ENCODE measurements at regions not wholly inside any gene's neighbourhood (a gene's known extent, or its start where the extent isn't known, plus 50 kb on each side); places are given as distances from the start of the nearest gene placed in this dataset.

DNA sequence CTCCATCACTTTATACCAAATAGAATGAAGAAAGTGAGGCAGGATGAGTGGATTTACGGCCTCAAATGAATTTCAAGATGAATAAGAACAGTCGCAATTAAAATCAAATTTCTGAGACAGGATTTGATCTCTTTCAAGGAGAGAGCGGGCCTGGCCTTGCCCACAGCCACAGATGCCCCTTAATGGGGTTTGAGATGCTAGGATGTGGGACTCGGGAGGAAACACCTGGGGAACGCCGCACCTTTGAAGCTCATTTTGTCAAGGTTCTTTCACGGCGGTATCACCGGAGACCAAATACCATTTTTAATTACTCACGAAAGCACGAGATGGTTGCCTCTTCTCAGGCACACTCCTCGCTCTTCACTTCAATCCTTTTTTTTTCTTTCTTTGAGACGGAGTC is 178.1 kb upstream of the SDK2 start:
- TF ChIP-seq, protein P1, sequence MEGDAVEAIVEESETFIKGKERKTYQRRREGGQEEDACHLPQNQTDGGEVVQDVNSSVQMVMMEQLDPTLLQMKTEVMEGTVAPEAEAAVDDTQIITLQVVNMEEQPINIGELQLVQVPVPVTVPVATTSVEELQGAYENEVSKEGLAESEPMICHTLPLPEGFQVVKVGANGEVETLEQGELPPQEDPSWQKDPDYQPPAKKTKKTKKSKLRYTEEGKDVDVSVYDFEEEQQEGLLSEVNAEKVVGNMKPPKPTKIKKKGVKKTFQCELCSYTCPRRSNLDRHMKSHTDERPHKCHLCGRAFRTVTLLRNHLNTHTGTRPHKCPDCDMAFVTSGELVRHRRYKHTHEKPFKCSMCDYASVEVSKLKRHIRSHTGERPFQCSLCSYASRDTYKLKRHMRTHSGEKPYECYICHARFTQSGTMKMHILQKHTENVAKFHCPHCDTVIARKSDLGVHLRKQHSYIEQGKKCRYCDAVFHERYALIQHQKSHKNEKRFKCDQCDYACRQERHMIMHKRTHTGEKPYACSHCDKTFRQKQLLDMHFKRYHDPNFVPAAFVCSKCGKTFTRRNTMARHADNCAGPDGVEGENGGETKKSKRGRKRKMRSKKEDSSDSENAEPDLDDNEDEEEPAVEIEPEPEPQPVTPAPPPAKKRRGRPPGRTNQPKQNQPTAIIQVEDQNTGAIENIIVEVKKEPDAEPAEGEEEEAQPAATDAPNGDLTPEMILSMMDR (IDR thresholded peaks at IDR 0.05; ENCODE audit: control extremely low read depth, extremely low read depth, low read depth, missing control alignments): no peak
- CTCF ChIA-PET: no interaction called here
- POLR2A ChIA-PET: no interaction called here
- no peak for DNase-seq (ENCODE audit: extremely low spot score)

DNA sequence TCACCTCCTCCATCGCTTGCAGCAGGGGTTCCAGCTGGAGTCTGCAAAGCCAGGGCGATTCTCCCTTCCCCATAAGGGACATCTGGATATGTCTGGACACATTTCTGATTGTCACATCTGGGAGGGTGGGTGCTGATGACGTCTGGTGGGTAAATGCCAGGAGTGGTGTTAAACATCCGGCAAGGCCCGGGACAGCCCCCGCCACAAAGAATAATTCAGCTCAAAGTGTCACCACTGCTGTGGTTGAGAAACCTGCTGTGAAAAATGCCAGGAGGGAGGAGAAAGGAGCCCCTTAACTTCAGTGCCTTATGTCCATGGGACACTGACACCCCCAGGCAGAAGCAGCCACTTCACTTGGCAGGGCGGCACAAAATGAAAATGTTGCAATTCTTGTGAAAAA is 179.4 kb upstream of the SDK2 start:
- TF ChIP-seq, protein P1 (IDR thresholded peaks at IDR 0.05; ENCODE audit: control extremely low read depth, extremely low read depth, low read depth, missing control alignments): no peak
- ChIA-PET POLR2A (no interaction called here), CTCF (interaction anchor here (0.7 kb wide), 1 partner anchor 20 kb away, joined by 3 read pairs; no protein-coding TSS in a partner anchor)
- no peak for DNase-seq (ENCODE audit: extremely low spot score)

DNA sequence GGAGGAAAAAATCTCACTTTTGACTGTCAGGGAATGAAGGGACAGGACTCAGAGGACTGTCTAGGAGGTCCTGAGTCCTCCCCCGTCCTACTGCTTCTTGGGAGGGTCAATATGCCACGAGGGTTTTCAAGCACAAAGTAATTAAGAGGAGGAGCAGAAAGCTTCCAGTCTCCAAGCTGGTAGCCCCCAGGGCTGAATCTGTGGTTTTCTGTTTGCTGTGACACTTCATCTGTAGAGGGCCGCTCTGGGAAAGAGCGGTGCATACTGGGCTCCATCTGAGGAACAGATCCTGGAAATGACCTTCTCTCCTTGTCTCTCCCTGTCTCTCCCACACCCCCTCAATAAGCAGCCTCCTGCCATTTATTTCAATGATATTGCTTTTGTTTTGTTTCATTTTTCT is 180.1 kb upstream of the SDK2 start:
- DNase-seq (ENCODE audit: extremely low spot score): no peak
- TF ChIP-seq, protein P1 (IDR thresholded peaks at IDR 0.05; ENCODE audit: control extremely low read depth, extremely low read depth, low read depth, missing control alignments): no peak
- CTCF ChIA-PET: no interaction called here
- POLR2A ChIA-PET: no interaction called here

DNA sequence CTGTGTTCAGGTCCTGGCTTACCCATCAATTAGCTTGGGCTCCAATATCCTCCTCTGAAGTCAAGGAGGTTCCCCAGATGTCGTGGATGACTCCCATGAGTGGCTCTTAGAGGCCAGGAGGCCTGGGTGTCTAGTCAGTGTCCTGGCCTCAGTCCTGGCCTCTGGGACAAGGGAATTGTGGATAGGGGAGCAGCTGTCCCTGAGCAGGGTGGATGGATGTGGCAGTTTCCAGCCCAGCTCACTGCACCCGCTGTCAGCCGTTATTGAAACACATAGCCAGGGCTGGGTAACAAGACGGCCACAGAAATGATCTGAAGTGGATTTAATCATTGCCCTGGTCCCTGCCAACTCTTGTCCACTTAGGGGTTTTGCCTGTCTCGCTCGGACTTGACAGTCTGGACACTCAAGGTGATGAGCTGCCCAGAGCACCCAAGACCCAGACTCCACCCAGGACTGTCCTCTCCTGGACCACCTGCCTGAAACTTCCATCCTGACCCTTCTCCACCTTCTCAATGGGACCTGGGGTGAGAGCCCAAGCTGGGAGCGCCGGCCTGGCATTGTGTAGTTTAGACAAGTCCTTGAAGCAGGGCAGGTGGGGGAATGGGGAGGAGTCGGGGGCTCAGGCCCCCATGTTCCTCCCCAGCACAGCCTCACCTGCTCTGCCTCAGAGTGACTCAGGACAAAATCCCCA is 182.1 kb upstream of the SDK2 start:
- TF ChIP-seq, protein P1 (IDR thresholded peaks at IDR 0.05; ENCODE audit: control extremely low read depth, extremely low read depth, low read depth, missing control alignments): no peak
- no peak for DNase-seq (ENCODE audit: extremely low spot score)
- ChIA-PET CTCF (no interaction called here), POLR2A (interaction anchor here (0.5 kb wide), 1 partner anchor 806 kb away, joined by 4 read pairs; no protein-coding TSS in a partner anchor)

DNA sequence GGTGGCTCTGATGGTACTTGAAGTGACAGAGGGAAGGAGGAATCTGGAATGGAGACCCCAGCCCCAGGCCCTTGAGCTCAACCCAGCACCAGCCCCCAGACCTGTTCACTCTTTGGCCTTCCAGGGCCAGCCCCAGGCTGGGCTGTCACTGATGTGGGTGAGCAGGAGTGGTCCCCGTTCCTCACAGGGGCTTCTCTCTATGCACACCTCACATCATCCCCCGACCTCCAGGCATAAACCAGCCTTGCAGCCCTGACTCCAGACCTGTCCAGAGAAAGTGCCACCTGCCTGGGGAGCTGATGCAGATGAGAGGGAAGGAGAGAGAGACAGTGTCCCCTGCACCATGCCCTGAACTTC is 182.6 kb upstream of the SDK2 start:
- ChIA-PET CTCF (no interaction called here), POLR2A (no interaction called here)
- TF ChIP-seq, protein P1 (IDR thresholded peaks at IDR 0.05; ENCODE audit: control extremely low read depth, extremely low read depth, low read depth, missing control alignments): no peak
- no peak for DNase-seq (ENCODE audit: extremely low spot score)

DNA sequence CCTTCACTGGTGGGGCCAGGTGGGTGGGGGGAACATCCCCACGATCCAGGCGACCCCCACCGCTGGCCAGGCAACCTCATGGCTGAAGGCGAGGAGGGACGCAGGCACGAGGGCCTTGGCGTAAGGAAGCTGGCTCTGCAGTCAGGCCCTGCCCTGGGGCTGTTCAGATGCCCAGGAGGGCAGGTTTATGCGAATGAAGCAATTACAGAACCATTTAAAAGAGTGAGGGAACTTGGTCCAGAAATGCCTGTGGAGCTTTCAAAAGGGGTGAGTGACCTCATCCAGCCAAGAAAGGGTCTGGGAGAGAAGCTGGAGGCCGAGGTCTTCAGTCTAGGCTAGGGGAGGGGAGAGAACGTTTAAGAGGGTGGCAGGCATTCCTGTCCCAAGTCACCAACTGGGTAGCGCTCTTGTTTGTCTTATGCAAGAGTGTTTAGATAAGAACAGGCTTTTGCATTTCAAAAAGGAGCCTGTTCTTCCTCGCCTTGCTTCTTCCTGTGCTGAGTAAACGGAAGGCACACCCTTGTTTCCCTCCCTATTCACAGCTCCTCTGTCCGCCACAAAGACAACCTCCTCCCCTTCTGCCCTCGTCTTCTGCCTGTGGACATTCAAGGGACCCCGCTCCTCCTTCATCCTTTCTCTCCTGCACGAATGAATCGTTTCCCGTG is 183.5 kb upstream of the SDK2 start:
- ChIA-PET POLR2A (no interaction called here), CTCF (no interaction called here)
- TF ChIP-seq, protein P1 (IDR thresholded peaks at IDR 0.05; ENCODE audit: control extremely low read depth, extremely low read depth, low read depth, missing control alignments): no peak
- no peak for DNase-seq (ENCODE audit: extremely low spot score)

Data from GM10248 (cell line).